ENCODE measurements at regions not wholly inside any gene's neighbourhood (a gene's known extent, or its start where the extent isn't known, plus 50 kb on each side); places are given as distances from the start of the nearest gene placed in this dataset.
"Not testable (repeated sequence)": the region's sequence is repeated elsewhere in the genome, so short reads cannot be mapped to it uniquely, and the experiment has no call there.

DNA sequence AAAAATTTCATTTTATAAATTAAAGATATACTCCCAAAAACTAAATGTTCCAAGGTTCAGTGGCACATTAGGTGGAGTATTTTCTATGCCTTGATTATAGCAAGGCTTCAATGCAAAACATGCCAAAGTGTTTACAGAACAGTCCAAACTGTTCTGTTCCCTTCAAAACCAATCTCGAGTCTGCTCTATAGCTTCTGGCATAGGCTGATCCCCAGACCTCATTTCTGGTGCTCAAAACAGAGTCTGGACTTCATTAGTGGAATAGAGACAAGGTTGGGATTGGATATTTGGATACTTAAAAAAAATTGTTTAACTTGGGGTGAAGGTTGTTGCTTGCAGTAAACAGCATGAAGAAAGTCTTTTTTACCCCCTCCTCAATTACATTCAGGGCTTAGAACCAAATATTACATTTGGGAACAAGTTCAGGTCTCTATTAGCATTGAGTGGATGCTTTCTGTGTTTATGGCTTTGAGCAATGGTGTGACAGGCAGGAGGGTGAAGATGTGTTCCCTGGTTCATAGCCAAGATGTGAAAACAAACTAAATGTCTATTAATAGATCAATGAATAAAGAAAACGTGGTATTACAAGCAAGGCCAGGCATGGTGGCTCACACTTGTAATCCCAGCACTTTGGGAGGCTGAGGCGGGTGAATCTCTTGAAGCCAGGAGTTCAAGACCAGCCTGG lies 208.1 kb upstream of the RND3 start:
- DNase-seq: no peak

GRCh38 chr2:150693556-150693955 lies 206.1 kb upstream of the RND3 start:
- DNase-seq: no peak

DNA sequence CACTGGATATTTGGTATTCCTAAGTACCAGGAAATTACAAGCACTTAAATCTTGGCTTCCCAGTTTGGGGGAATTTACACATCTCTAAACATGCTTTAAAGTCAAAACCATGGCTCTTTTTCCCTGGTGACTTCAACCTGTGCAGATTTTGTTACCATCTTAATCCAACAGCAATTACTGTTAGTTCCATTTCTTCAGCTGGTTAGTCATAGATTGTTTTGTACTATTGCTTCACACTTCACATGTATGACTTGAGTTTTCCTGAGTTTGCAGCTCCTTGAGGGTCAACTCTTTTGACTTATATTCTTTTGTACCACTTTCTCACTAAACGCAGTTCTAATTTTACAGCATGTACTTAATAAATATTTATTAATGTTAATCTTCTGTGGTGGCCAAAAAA lies 203.4 kb upstream of the RND3 start:
- DNase-seq: no peak

GRCh38 chr2:150690261-150690660 lies 202.8 kb upstream of the RND3 start:
- no peak for DNase-seq

DNA sequence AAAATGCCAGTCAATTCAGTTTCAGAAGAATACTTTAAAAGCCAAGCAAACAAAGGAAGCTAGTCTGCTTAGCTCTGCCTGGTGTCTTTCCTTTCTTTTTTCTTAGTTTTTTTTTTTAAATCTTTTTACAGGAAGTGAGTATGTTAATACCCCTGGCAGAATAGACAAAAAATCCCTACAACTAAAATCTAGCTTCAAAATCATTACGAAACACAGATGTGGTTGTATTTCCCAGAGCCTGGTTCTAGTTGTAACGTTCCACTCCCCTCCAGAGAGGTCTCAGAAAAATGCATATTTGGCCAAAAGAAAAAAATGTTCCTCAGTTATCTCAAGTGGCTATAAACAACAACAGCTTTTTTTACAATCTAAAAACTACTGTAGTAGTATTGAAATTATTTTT lies 202.1 kb upstream of the RND3 start:
- DNase-seq: no peak

DNA sequence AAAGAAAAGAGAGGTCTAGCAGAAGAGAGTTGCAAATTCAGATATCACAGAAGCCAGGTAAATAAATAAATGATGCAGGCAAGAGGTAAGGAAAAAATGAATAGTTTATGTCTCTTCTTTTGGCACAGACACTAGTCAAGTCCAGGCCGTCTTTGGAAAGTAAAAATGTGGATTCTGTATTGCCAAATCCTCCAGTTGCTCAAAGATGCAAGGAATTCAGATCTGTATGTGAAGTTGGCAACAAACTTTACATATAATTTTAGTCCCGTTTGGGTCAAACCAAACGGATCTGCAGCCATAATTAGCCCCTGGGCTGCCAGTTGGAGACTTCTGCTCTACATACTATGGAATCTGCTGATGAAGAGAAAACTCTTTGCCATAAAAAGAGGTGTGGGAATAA lies 200.5 kb upstream of the RND3 start:
- no peak for DNase-seq

- DNase-seq: no peak
Measured at GRCh38 chr2:150686391-150686790, 198.9 kb upstream of the RND3 start.

DNA sequence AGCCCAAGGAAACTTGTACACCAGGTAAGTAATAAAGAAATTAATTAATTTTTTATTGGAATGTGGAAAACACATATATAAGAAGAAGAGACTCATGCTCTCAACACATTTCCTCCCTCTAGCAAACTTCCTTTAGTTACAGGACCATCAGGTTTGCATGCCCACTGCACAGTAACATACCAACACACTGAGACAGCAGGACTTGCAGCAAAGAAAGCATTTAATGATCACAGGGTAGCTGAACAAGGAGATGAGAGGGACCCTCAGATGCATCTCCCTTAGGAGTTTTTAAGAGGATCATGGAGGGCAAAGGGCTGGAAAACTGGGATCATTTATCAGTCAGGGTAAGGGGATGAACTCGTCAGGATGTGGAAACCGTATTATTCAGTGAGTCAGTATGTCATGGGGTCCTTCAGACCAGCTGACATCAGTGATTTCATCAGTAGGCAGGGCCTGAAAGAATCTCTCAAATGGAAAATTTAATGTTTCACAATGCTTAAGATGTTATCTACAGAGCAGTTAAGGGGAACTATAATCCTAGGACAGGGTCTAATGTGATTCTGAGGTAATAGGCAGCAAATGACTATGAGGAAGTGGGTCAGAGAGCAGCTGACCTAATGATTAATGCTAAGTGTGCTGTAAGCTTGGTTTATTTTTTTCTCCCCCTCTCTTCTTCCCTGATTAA lies 193.8 kb upstream of the RND3 start:
- DNase-seq: peak; percentile 50

- no peak for DNase-seq
Measured at GRCh38 chr2:150679456-150680120, 192.1 kb upstream of the RND3 start.

DNA sequence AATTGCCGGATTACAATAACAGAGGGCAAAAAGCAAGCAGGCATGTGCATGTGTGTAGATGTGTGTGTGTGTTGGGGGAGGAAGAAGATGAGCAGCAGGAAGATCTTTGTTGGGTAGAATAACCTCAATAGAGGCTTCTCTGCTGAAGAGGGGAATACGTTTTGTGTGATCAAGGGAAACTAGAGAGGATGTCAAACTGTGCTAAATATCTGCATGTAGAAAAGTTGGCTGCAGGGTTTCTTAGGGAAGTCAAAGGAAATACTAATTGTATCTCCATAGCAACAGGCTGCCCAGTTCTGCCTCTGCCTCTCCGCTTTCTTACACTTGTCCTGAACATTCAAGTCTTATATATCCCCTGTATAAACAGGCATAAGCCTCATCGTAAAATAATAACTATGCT lies 190.1 kb upstream of the RND3 start:
- DNase-seq: no peak

- DNase-seq: no peak
Measured at GRCh38 chr2:150676747-150677383, 189.4 kb upstream of the RND3 start.

- DNase-seq: no peak
Measured at GRCh38 chr2:150675807-150676206, 188.3 kb upstream of the RND3 start.

DNA sequence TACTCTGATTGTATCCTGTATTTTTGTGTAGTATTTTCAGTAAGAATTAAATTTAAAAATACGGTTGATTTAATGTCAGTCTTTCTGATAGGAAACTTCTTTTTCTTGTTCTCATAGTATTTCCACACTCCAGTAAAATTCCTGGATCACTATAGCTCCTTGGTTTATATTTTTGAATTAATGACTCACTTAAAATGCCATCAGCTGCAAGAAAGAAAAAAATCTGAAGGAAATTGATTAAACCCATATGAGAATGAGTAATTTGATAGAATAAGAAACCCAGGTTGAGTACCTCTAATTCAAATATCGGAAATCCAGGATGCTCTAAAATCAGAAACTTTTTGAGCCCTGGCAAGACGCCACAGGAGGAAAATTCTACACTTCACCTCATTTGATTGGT lies 186.8 kb upstream of the RND3 start:
- no peak for DNase-seq

DNA sequence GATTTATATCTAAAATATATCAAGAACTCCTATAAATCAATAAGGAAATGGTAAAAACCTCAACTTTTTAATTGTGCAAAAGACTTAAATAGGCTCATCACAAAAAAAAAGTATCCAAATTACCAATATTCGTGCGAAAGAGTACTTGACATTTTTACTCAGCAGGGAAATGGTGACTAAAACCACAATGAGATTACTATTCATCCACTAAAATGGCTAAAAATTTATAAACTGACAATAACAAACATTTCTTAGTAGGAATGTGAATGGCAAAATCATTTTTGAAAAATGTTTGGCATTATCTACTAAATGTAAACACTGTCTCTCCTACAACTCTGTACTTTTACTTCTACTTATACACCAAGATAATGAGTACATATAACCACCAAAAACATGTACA lies 184.8 kb upstream of the RND3 start:
- no peak for DNase-seq

- no peak for DNase-seq
Measured at GRCh38 chr2:150669492-150669891, 182.0 kb upstream of the RND3 start.

- not testable (repeated sequence) for DNase-seq
Measured at GRCh38 chr2:150667039-150667438, 179.6 kb upstream of the RND3 start.

DNA sequence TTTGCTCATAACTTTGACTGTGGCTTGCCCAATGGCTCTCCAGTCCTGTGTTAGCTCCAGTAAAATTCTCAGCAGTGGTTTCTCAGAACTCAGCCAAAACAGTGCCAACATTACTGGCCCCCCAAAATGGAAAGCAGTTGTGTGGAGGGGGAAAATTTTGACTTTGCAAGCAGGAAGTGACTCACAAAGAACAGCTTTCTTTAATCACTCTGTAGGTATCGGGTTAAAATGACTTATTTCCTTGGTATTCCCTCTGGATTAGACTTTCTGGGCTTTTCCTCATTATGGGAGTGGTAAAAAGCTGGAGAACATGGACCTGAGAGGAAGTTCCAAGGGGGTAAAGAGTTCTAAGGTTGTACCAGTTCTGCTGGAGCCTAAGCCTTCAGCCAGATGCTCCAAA lies 175.7 kb upstream of the RND3 start:
- no peak for DNase-seq

DNA sequence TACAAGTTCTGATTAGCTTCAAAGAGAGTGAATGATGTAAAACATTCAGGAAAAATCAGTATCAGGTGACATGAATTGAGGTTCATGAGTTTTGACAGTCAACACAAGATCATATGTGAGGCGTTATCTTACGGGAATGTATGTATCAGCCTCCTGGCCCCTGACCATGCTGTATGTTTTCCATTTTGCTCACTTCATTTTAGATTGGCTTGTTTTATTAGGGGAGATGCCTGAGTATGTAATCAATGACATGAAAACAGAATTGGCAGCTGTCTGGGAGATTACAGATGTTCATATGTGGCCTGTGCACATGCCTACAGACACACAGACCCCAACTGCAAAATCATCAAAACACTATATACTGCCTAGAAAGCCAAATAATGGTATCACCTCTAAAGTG lies 168.5 kb upstream of the RND3 start:
- DNase-seq: no peak

- DNase-seq: no peak
Measured at GRCh38 chr2:150653351-150653750, 165.9 kb upstream of the RND3 start.

- no peak for DNase-seq
Measured at GRCh38 chr2:150647943-150648342, 160.5 kb upstream of the RND3 start.

DNA sequence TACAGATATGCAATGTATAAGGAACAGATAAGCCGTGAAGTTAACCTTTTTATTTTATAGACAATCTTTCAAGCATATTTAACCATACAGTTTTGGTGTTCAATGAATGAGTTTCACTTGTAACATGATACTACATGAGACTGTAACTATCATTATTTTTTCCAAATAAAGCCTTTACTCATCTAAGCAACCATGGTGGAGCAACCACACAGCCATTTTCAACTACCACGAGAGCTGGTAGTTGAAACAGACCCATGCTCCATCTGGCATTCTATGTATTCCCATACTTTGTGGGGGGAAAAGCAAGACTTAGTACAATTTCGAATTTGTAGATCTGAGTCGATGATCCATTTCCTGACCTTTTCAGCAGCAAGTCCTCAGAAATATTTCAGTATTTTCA lies 159.3 kb upstream of the RND3 start:
- DNase-seq: no peak

DNA sequence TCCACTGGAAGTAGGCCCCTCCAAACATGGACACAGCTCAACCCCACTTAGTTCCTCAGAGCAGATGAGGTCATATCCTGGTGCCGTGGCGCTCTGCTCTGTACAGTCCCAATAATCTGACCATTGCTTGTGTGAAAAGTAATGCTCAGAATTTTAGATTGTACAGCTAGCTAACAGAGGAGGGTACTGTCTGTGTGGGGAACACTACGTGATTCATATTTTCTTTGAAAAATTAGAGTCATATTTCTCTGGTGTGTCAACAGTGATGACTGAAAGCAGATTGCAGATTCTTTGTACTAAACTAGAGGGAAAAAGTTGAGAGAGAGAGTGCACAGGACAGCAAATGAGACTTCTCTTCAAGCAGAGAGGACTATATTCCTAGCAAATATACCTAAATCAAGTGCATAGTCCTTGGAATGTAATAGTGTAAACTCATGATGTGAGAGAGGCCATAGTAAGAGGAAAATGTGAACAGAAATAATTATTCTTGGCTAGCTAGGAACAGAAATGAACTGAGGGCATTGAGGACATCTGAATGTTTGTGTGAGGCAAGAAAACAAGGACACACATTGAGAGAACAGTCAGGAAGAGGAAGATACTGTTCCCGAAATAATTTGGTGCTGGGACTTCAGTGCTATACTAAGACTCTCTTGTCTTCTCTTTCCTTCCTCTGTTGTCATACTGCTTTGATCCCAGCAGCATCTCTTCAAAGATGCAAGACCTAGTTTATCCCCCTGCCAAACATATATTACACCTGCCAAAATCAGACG lies 157.0 kb upstream of the RND3 start:
- no peak for DNase-seq

- no peak for DNase-seq
Measured at GRCh38 chr2:150643114-150643725, 155.8 kb upstream of the RND3 start.

Measured in T1000 (cell line).